Suprapubic skin (tissue), 4 donors: ENCODE measurements at regions not wholly inside any gene's neighbourhood (a gene's known extent, or its start where the extent isn't known, plus 50 kb on each side); places are given as distances from the start of the nearest gene placed in this dataset.

Source experiments
- DNase-seq, 2 donors: peaks; one replicate each; pipeline ENCODE4 v3.0.0-alpha.2; 2019; ENCODE audit warnings: low spot score in 2 of 2
- H3K27ac ChIP-seq: fragments of 200-600 bp; sonication (generic); one replicate; pipeline ENCODE4 v1.5.1; 2019
- H3K27me3 ChIP-seq: fragments of 200-600 bp; sonication (generic); one replicate; pipeline ENCODE4 v1.5.1; 2019
- H3K36me3 ChIP-seq: fragments of 200-600 bp; sonication (generic); one replicate; pipeline ENCODE4 v1.5.1; 2019
- H3K4me1 ChIP-seq: fragments of 200-600 bp; sonication (generic); one replicate; pipeline ENCODE4 v1.5.1; 2019
- H3K4me3 ChIP-seq: fragments of 200-600 bp; sonication (generic); one replicate; pipeline ENCODE4 v1.5.1; 2019; ENCODE audit warnings: mild to moderate bottlenecking
- H3K9me3 ChIP-seq: fragments of 200-600 bp; sonication (generic); one replicate; pipeline ENCODE4 v1.5.1; 2019
- EP300 ChIP-seq: sonication (generic); formaldehyde crosslinking; IDR thresholded peaks from one replicate; pipeline ENCODE4 v1.6.1; 2017; ENCODE audit warnings: antibody characterized with exemption
- POLR2A ChIP-seq, 2 donors: fragments of 450-650 bp; IDR thresholded peaks; one replicate each; pipeline ENCODE4 v1.6.1; 2017; ENCODE audit warnings: antibody characterized with exemption in 2 of 2, mild to moderate bottlenecking in 2 of 2, moderate library complexity in 2 of 2
- POLR2AphosphoS5 ChIP-seq, 3 donors: sonication (generic); formaldehyde crosslinking; IDR thresholded peaks; one replicate each; pipeline ENCODE4 v1.6.1; 2017; ENCODE audit warnings: antibody characterized with exemption in 3 of 3
- WGBS: methylation state at CpG from one replicate; pipeline ENCODE4 v1.1.5; 2018; 5-methylcytosine and 5-hydroxymethylcytosine counted together
- TF ChIP-seq, protein P1 (sequence below), 2 donors: fragments of 200-600 bp in 1 of 2; fragments of 450-650 bp in 1 of 2; sonication (generic) in 1 of 2; IDR thresholded peaks; one replicate each; pipeline ENCODE4 v1.5.1; 2016 to 2019; ENCODE audit warnings: antibody characterized with exemption in 2 of 2, mild to moderate bottlenecking in 1 of 2, moderate library complexity in 1 of 2

DNA sequence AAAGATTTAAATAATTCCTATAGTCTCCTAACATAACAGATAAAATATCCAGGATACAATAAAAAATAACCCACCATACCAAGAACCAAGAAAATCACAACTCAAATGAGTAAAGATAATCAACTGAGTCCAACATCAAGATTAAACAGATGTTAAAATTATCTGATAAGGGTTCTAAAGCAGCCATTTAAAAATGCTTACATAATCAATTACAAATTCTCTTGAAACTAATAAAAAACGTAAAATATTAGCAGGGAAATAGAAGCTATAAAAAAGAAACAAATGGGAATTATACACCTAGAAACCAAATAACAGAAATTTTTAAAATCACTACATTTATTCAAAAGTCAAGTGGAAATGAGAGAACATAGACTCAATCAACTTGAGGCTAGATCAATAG lies 297.7 kb upstream of the RAB6C start:
- H3K4me3 ChIP-seq: no peak overlapping the region
- no peaks in the 10 kb centered on the region for H3K9me3 ChIP-seq
- TF ChIP-seq POLR2A (IDR thresholded peaks at IDR 0.05) (no peak), EP300 (no peak), POLR2AphosphoS5 (IDR thresholded peaks at IDR 0.05) (no peak)
- TF ChIP-seq, protein P1, sequence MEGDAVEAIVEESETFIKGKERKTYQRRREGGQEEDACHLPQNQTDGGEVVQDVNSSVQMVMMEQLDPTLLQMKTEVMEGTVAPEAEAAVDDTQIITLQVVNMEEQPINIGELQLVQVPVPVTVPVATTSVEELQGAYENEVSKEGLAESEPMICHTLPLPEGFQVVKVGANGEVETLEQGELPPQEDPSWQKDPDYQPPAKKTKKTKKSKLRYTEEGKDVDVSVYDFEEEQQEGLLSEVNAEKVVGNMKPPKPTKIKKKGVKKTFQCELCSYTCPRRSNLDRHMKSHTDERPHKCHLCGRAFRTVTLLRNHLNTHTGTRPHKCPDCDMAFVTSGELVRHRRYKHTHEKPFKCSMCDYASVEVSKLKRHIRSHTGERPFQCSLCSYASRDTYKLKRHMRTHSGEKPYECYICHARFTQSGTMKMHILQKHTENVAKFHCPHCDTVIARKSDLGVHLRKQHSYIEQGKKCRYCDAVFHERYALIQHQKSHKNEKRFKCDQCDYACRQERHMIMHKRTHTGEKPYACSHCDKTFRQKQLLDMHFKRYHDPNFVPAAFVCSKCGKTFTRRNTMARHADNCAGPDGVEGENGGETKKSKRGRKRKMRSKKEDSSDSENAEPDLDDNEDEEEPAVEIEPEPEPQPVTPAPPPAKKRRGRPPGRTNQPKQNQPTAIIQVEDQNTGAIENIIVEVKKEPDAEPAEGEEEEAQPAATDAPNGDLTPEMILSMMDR (IDR thresholded peaks at IDR 0.05): no peak
- H3K27me3 ChIP-seq: peaks cover 5% of the 10 kb centered on the region
- H3K27ac ChIP-seq: no peak overlapping the region
- DNase-seq: no peak
- WGBS: 79% methylated on average over 1 of the region's 1 CpG
- H3K36me3 ChIP-seq: no peaks in the 10 kb centered on the region
- H3K4me1 ChIP-seq: no peaks in the 10 kb centered on the region

DNA sequence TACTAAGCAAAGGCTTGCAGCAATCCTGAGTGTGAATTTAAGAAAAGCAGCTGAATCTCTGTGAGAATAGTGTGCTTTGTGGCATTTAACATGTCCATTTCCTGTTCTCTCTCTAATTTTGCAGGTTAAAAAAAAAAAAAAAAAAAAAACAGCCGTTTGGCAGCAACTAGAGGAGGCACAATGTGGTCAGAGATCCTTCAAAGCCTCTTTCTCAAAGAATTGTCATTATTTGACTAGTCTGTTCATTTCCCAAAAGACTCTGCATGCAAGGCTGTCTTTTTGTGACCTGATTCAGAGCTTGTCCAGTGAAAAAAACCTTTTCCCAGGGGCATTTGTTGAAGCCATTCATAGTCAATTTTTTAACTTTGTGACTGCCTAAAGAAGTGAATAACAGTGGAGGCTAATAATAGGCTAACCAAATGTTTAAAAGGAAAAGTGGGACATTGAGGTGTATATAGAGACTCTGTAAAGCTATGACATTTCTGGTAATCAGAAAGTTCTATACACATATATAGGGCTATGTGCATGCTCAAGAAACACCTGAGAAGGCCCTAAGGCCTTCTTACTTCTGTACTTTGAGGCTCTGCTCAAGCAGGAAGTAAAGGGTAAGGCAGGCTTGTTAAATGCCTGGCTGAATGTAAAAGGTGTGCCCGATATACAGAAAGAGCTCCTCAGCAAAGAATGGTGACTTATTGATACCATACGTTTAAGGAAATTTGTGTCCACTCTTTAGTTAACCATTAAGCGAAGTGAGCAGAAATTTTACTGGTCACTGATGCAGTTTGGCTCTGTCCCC lies 289.6 kb upstream of the RAB6C start:
- DNase-seq: no peak

DNA sequence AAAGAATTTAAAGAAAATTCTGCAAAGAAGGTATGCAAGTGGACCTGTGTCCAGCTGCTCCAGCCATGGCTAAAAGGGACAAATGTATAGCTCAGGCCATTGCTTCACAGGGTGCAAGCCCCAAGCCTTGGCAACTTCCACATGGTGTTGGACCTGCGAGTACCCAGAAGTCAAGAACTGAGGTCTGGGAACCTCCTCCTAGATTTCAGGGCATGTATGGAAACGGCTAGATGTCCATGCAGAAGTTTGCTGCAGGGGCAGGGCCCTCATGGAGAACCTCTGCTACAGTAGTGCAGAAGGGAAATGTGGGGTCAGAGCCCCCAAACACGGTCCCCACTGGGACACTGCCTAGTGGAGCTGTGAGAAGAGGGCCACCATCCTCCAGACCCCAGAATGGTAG lies 284.0 kb upstream of the RAB6C start:
- no peak for DNase-seq
- no peak overlapping the region for H3K4me3 ChIP-seq
- TF ChIP-seq POLR2AphosphoS5 (IDR thresholded peaks at IDR 0.05) (no peak), EP300 (no peak), POLR2A (IDR thresholded peaks at IDR 0.05) (no peak)
- TF ChIP-seq, protein P1 (IDR thresholded peaks at IDR 0.05): no peak
- H3K36me3 ChIP-seq: no peaks in the 10 kb centered on the region
- 87% methylated on average over 3 of the region's 3 CpGs for WGBS
- no peaks in the 10 kb centered on the region for H3K9me3 ChIP-seq
- H3K27ac ChIP-seq: no peak overlapping the region
- H3K27me3 ChIP-seq: no peaks in the 10 kb centered on the region
- no peaks in the 10 kb centered on the region for H3K4me1 ChIP-seq

More for the DNA sequence above, 289.6 kb upstream of the RAB6C start:
- 78% methylated on average over 4 of the region's 4 CpGs for whole genome bisulfite sequencing
- H3K27ac ChIP-seq: no peak overlapping the region
- H3K36me3 ChIP-seq: no peaks in the 10 kb centered on the region
- H3K4me3 ChIP-seq: no peak overlapping the region
- H3K4me1 ChIP-seq: no peaks in the 10 kb centered on the region
- no peaks in the 10 kb centered on the region for H3K27me3 ChIP-seq
- TF ChIP-seq POLR2AphosphoS5 (IDR thresholded peaks at IDR 0.05): no peak
- TF ChIP-seq, protein P1 (IDR thresholded peaks at IDR 0.05): no peak
- no peak for TF ChIP-seq POLR2A (IDR thresholded peaks at IDR 0.05)
- no peak for TF ChIP-seq EP300
- H3K9me3 ChIP-seq: no peaks in the 10 kb centered on the region

DNA sequence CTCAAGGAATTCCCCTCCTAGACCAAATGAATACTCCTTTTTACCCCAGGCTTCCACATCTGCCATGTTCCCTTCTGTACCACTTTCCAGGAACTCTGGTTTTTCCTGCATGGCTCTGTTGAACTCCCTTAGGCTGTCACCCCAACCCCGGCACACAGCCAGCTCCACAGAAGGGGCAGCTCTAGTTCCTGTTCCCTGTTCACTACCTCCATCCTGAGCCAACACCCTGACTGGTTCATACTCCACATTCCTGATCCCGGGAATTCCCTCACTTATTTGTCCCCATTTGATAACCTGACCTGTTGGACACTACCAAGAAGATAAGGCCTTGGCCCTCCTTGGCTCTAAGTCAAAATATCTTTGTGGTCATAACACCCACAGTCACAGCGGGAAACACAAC lies 280.9 kb upstream of the RAB6C start:
- WGBS: 62% methylated on average over 3 of the region's 3 CpGs
- no peak for DNase-seq
- H3K27ac ChIP-seq: no peak overlapping the region

More for the DNA sequence above, 280.9 kb upstream of the RAB6C start:
- TF ChIP-seq, protein P1 (IDR thresholded peaks at IDR 0.05): no peak
- no peak for TF ChIP-seq POLR2A (IDR thresholded peaks at IDR 0.05)
- TF ChIP-seq POLR2AphosphoS5 (IDR thresholded peaks at IDR 0.05): no peak
- TF ChIP-seq EP300: no peak
- no peaks in the 10 kb centered on the region for H3K27me3 ChIP-seq
- no peaks in the 10 kb centered on the region for H3K9me3 ChIP-seq
- H3K36me3 ChIP-seq: no peaks in the 10 kb centered on the region
- no peak overlapping the region for H3K4me3 ChIP-seq
- H3K4me1 ChIP-seq: no peaks in the 10 kb centered on the region
